ENCODE measurements at regions not wholly inside any gene's neighbourhood (a gene's known extent, or its start where the extent isn't known, plus 50 kb on each side); places are given as distances from the start of the nearest gene placed in this dataset.
A peak's percentile ranks its signal among the peaks of the same experiment; 100 is the strongest.

DNA sequence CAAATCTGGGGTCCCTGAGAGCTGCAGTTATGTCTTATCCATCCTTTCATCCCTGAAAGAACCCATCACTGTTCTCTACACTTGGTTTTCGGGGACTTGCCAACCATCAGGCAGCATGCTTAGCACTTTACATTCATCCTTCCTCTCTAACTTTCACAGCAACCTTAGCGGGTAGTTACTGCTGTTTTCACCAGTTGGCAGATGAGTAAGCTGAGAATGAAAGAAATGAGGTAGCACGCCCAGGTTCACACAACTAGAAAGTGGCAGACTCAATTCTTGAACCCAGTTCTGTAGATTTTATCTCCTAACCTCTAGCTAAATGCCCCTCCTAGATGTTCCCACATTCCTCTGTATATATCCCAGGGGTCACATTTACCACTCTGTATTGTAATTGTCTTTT, 342.0 kb upstream of the WWC1 start:
- DNase-seq (ENCODE audit: low spot score) = no peak
- Histone ChIP-seq H3K4me3 (ENCODE audit: low read depth, low read length, poor library complexity, severe bottlenecking) (no peak overlapping the region), H3K4me2 (ENCODE audit: low read length) (no peak overlapping the region), H3K79me2 (ENCODE audit: insufficient read depth, low read depth, low read length) (no peaks in the 10 kb centered on the region), H3K4me1 (ENCODE audit: insufficient read depth, low read length, poor library complexity, severe bottlenecking) (no peaks in the 10 kb centered on the region), H3K9me2 (ENCODE audit: insufficient read depth, low read length) (no peaks in the 10 kb centered on the region), H3K36me3 (ENCODE audit: insufficient read depth, low read length) (no peaks in the 10 kb centered on the region), H2AFZ (ENCODE audit: low read length) (no peak overlapping the region), H3K9me3 (ENCODE audit: low read length) (no peaks in the 10 kb centered on the region), H3K27ac (ENCODE audit: low read depth, low read length, poor library complexity, severe bottlenecking) (no peak overlapping the region), H4K20me1 (ENCODE audit: insufficient read depth, low read length) (no peaks in the 10 kb centered on the region)
- intact Hi-C loops (cut with micrococcal nuclease; ENCODE audit: unreplicated experiment) = no loop called here
- TF ChIP-seq, protein P1, sequence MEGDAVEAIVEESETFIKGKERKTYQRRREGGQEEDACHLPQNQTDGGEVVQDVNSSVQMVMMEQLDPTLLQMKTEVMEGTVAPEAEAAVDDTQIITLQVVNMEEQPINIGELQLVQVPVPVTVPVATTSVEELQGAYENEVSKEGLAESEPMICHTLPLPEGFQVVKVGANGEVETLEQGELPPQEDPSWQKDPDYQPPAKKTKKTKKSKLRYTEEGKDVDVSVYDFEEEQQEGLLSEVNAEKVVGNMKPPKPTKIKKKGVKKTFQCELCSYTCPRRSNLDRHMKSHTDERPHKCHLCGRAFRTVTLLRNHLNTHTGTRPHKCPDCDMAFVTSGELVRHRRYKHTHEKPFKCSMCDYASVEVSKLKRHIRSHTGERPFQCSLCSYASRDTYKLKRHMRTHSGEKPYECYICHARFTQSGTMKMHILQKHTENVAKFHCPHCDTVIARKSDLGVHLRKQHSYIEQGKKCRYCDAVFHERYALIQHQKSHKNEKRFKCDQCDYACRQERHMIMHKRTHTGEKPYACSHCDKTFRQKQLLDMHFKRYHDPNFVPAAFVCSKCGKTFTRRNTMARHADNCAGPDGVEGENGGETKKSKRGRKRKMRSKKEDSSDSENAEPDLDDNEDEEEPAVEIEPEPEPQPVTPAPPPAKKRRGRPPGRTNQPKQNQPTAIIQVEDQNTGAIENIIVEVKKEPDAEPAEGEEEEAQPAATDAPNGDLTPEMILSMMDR (conservative IDR thresholded peaks at IDR 0.05; ENCODE audit: low read length) = no peak
- TF ChIP-seq EZH2phosphoT487 (IDR thresholded peaks at IDR 0.05; ENCODE audit: borderline replicate concordance, low read depth, low read length) = no peak
- CTCF ChIA-PET (ENCODE audit: unreplicated experiment) = no interaction called here
- no TSS peak for BruUV-seq (replicated peaks)
- POLR2A ChIA-PET = interaction anchor here (0.6 to 1.1 kb wide), 2 partner anchors 15 to 587 kb away, joined by 3 to 4 read pairs; no protein-coding TSS in a partner anchor

DNA sequence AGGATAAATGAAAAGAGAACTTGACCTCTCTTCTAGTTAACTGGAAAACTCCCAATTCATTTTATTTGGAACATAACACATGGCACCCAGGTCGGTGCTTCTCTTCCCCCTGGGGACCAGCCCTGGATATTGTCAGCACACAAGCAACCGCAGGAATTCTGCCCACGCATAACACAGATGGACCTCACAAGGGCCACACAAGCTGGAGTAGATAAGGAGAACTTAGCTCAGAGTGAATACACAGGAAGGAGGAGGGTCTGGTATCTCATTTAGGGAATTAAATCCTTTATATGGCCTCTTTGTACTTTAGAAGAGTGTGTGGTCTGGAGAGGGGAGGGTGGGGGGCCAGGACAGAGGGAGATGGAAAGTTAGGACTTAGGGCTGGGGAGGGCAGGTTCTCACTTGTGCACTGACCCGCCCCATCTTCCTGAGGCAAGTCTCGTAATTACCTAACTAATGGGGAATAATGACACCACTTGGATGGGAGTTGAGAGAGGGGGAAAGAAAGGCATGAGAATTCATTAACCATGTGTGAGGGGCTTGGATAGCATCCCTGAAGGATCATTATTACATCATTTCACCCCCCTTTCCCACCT, 341.2 kb upstream of the WWC1 start:
- no peaks in the 10 kb centered on the region for H3K36me3 ChIP-seq (ENCODE audit: insufficient read depth, low read length)
- H3K9me2 ChIP-seq (ENCODE audit: insufficient read depth, low read length) = no peaks in the 10 kb centered on the region
- intact Hi-C loops (cut with micrococcal nuclease; ENCODE audit: unreplicated experiment) = no loop called here
- TF ChIP-seq EZH2phosphoT487 (IDR thresholded peaks at IDR 0.05; ENCODE audit: borderline replicate concordance, low read depth, low read length) = no peak
- TF ChIP-seq, protein P1 (conservative IDR thresholded peaks at IDR 0.05; ENCODE audit: low read length) = no peak
- no peak overlapping the region for H3K4me2 ChIP-seq (ENCODE audit: low read length)
- no peak for DNase-seq (ENCODE audit: low spot score)
- no TSS peak for BruUV-seq (replicated peaks)
- no peak overlapping the region for H2AFZ ChIP-seq (ENCODE audit: low read length)
- H4K20me1 ChIP-seq (ENCODE audit: insufficient read depth, low read length) = no peaks in the 10 kb centered on the region
- ChIA-PET CTCF (ENCODE audit: unreplicated experiment) (no interaction called here), POLR2A (no interaction called here)
- H3K4me1 ChIP-seq (ENCODE audit: insufficient read depth, low read length, poor library complexity, severe bottlenecking) = no peaks in the 10 kb centered on the region
- no peaks in the 10 kb centered on the region for H3K79me2 ChIP-seq (ENCODE audit: insufficient read depth, low read depth, low read length)
- no peak overlapping the region for H3K4me3 ChIP-seq (ENCODE audit: low read depth, low read length, poor library complexity, severe bottlenecking)
- H3K9me3 ChIP-seq (ENCODE audit: low read length) = no peaks in the 10 kb centered on the region
- H3K27ac ChIP-seq (ENCODE audit: low read depth, low read length, poor library complexity, severe bottlenecking) = no peak overlapping the region

DNA sequence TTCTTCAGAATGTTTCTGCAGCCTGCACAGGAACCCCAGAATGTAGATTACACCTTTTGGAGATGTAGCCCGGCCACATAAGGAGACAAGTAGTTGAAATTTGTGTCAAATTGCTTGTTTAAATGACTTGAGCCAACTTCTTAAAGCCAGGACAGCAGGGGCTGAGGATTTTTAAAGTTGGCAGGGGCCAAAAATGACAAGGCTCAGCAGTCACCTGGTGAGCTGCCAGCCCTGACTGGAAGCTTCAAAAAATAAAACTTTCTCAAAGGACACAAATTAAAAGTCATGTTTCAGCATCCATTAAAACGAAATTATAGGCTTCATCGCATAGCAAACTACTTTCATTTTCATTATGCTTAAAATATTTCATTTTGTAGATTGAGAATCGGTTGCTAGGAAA, 340.3 kb upstream of the WWC1 start:
- H4K20me1 ChIP-seq (ENCODE audit: insufficient read depth, low read length) = no peaks in the 10 kb centered on the region
- POLR2A ChIA-PET = interaction anchor here (0.7 kb wide), 1 partner anchor 56 kb away, joined by 3 read pairs; no protein-coding TSS in a partner anchor
- intact Hi-C loops (cut with micrococcal nuclease; ENCODE audit: unreplicated experiment) = no loop called here
- peak overlapping the region; percentile 10 for H3K4me2 ChIP-seq (ENCODE audit: low read length)
- BruUV-seq (replicated peaks) = no TSS peak
- no peak overlapping the region for H2AFZ ChIP-seq (ENCODE audit: low read length)
- H3K27ac ChIP-seq (ENCODE audit: low read depth, low read length, poor library complexity, severe bottlenecking) = no peak overlapping the region
- CTCF ChIA-PET (ENCODE audit: unreplicated experiment) = no interaction called here
- H3K4me3 ChIP-seq (ENCODE audit: low read depth, low read length, poor library complexity, severe bottlenecking) = no peak overlapping the region
- H3K79me2 ChIP-seq (ENCODE audit: insufficient read depth, low read depth, low read length) = no peaks in the 10 kb centered on the region
- no peaks in the 10 kb centered on the region for H3K9me2 ChIP-seq (ENCODE audit: insufficient read depth, low read length)
- no peak for TF ChIP-seq EZH2phosphoT487 (IDR thresholded peaks at IDR 0.05; ENCODE audit: borderline replicate concordance, low read depth, low read length)
- TF ChIP-seq, protein P1 (conservative IDR thresholded peaks at IDR 0.05; ENCODE audit: low read length) = no peak
- H3K4me1 ChIP-seq (ENCODE audit: insufficient read depth, low read length, poor library complexity, severe bottlenecking) = no peaks in the 10 kb centered on the region
- H3K9me3 ChIP-seq (ENCODE audit: low read length) = no peaks in the 10 kb centered on the region
- DNase-seq (ENCODE audit: low spot score) = no peak
- H3K36me3 ChIP-seq (ENCODE audit: insufficient read depth, low read length) = no peaks in the 10 kb centered on the region
